HG02981 (cell line): ENCODE measurements at regions not wholly inside any gene's neighbourhood (a gene's known extent, or its start where the extent isn't known, plus 50 kb on each side); places are given as distances from the start of the nearest gene placed in this dataset.

ENCODE experiments used
- ATAC-seq: cut with Tn5 transposase; IDR thresholded peaks from one replicate; pipeline ENCODE4 v1.9.1; 2021; ENCODE audit warnings: mild to moderate bottlenecking, moderate library complexity; ENCODE audit not compliant: unreplicated experiment

DNA sequence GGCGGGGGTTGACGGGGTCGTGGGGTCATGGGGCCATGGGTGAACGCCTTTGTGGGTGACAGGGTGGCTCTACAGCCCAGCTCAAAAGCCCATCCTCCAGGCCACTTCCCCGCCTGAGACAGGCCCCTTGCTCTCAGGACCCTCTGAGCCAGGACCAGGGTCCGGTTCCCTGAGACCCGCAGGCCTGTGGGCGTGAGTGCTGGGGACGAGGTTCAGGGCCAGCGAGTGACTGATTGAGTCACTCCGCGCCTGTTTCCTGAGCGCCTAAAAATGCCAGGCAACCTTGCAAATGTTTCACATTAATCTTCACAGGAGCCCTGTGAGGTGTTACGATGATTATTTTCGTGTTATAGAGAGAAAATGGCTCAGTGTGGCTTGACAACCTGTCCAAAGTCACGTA is 97.8 kb downstream of the ZNF674 start:
- peak; percentile 34 for ATAC-seq

DNA sequence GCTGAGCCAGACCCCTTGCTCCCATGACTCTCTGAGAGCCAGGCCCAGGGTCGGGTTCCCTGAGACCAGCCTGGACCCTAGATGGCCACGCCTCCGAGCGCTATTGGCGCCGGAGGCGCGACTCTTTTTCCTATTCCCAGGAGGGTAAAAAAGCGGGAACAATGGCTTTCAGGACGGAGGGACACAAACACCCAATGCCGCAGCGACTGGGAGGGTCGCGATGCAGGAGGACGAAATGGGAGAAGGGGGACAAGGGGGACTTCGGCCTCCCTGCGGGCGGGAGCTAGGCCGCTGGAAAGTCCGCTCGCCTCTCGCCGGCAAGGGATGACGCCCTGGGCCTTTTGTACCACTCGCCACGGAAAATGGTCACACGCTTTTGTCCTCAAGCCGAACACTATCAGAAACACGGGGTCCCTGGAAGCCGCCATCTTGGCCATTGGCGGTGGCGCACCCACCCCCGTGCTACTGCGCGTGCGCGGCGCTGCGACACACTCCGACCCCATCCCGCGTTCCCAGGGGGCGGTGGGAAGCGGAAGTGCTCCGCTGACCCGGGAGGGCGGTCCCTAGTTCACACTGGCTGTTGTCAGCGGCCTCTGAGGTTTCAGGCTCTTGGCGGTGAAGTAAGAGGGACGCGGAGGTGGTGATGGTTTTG is 98.4 kb downstream of the ZNF674 start:
- ATAC-seq = peak; percentile 97

DNA sequence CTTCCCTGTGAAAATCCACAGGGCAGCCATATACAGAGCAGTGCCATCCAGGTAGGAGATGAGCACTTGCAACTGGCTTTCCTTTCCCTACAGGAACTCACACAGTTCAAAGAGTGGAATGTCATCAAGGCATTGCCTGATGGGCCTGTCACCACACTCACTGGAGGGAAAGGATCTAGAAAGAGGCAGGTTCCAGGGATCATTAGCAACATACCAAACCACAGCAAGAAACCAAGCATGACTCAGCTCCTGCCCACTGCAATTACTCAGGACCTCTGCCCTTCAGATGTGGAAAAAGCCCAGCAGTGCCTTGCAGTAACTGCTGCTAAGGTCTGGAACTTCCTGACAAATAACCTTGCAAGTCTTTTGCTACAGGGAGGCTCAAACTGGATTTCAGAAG is 101.2 kb downstream of the ZNF674 start:
- no peak for ATAC-seq

DNA sequence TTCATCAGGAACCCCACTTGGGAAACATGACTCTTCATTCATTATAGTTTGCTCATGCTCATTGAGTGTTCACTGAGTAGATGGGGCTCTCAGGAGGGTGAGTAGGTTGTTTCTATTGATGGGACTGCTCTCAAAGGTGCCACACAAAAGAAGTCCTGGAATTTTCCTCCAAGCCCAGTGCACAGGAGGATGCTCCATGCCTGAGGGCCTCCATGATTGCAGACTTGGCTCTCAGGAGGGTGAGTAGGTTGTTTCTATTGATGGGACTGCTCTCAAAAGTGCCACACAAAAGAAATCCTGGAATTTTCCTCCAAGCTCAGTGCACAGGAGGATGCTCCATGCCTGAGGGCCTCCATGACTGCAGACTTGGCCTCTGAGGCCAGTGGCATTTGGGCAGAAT is 108.5 kb downstream of the ZNF674 start:
- no peak for ATAC-seq

DNA sequence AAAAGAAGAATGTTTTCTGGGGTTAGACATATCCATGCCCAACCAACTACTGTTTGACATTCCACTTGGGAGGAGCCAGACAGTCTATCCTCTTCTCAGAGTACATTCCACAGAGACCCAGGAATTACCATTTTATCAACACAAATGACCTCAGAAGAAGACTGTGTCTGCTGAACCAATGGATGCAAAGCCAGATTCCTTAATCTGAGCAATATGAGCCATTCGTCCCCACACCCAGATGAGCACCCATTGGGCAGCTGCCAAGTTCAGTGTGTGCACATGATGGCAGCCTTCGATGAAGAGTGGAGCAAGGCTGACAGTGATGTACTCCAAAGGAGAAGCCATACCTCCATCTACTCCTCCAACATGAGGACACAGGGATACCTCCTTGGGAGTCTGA is 111.3 kb downstream of the ZNF674 start:
- ATAC-seq = no peak

DNA sequence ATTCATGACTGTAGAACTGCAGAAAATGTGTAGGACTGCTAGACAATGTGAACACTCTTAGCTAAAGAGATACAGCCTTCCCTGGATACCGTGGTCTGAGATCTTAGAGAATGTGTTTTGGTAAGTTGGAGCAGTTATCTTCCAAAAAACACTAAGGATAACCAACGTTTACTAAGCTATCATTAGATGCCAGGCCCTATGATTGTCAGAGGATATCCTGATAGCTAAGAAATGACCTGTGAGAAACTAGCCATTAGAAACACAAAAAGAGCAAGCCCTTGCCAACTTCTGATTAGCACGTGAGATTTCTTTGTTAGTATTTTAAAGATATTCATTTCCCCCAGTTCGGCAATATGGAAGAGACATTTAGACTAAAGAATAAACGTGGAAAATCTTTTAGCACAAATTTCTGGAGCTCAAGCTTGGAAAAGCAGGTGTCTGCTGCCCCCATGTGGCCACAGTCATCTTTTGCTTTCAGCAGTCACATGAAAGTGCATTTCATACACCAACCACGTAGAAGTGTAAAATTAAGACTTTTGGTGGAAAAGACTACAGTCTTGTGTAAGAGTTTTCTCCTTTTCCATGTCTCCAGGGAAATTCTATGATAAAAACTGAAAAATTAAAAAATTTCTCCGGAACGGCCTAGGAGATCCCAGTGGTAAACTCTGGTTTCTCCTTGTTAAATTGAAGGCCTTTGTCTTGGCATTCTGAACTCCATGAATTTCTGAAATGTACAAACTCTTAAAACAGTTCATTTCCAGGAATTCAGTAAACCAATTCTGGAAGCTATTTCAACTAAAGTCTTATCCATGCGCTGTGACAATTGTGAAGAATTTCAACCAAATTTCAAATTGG is 136.4 kb downstream of the ZNF674 start:
- no peak for ATAC-seq

DNA sequence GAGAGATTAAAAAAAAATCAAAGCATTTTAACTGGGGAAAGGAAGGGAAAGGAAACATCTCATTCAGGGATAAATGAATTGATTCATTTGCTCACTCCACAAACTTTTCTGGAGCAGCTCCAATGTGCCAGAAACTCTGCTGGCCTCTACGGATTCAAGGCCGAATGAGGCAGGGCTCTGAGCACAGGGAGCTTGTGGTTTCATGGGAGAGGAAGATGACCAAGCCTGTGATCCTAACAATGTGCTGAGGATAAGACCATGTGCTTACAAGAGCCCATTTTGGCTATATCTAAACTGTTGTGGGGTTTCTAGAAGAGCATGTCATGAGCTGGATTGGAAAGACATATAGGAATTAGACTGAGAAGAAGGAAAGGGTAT is 137.5 kb downstream of the ZNF674 start:
- no peak for ATAC-seq

DNA sequence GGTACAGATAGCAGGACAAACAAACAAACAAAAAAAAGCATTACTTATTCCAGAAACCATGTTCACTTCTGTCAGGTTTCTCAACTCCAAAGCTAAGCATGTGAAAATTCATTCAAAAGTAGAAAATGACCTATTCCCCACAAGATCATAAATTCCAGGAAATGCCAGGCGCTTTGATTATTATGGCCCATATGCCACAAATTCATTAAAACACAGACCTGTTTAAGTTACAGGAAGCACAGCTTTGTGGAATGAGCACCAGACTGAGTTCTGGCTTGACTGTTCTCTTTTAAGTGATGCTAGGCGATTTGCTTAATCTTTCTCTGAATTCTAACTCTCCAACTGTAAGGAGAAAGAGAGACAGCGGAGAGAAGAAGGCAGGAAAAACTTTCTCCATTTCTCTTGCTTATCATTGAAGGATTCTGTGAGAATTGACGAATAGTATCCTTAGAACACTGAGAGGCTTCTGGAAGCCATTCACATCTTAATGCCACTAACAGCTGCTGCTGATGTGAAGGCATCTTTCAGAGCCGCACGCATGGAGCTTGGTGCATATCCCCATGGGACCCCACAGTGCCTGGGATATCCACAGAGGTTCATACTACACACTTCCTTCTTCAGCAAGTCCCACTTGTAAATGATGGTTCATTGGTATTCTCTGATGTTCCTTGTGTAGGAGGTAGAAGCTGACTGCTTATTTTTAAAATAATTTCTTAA is 138.0 kb downstream of the ZNF674 start:
- ATAC-seq = no peak

DNA sequence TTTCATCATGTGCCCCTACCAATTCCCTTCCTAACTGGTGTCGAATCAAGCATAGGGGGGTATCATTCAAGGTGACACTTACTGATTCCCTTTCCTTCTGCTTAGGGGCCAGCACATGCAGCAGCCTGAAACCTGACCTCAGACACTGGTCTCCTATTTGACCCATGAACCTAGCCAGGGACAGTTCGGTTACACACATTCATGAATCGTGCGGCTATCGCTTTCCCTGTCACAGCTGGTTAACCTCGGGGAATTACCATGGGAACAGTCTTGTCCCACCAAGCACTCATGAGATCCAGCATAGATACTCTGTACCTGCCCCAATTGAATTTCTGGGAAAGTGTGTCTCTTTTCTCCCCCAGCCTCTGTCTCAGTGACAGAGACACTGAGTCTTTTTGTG is 140.4 kb downstream of the ZNF674 start:
- no peak for ATAC-seq

DNA sequence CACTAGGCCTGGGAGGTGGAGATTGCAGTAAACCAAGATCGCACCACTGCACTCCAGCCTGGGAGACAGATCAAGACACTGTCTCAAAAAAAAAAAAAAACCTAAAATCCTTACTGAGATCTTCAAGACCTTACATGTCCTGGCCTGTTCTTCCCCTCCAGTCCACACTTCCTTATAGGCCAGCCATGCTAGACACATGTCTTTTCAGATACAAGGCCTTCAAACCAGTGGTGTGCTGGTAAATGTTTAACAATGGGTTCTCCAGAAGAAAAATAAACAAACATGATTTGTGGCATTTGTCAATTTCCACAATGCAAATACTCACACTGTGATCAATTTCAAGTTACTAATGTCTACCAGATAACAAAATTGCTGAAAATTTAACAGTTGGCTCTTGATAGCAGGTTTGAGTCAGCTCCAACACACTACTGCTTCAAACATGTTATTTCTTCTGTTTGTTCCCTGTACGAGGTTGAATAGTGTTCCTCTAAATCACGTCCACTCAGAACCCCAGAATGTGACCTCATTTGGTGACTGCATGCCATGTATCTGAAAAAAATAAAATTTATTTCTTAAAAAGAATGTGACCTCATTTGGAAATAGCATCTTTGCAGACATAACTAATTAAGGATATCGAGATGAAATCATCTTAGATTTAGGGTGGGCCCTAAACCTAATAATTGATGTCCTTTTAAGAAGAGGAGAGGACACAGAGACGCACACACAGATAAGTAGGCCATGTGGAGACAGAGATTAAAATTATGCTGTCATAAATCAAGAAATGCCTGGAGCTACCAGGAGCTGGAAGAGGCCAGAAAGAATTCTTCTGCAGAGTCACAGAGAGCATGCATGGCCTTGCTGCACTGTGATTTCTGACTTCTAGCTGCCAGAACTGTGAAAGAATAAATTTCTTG is 144.4 kb downstream of the ZNF674 start:
- ATAC-seq = no peak

DNA sequence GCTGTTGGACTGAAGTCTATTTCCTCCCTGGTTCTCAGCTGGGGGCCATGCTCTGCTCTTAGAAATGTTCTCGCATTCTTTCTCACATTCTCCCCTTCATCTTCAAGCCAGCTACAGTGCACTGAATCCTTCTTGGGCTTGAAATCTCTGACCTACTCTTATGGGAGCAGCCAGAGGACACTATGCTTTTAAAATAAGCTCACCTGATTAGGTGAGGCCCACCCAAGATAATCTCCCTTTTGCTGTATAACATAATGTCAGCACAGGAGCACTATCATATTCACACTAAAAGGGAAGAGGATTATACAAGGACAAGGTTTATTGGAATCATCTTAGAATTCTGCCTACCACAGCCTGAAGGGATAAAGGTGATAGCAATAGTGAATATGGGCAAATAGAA is 146.3 kb downstream of the ZNF674 start:
- ATAC-seq = no peak

DNA sequence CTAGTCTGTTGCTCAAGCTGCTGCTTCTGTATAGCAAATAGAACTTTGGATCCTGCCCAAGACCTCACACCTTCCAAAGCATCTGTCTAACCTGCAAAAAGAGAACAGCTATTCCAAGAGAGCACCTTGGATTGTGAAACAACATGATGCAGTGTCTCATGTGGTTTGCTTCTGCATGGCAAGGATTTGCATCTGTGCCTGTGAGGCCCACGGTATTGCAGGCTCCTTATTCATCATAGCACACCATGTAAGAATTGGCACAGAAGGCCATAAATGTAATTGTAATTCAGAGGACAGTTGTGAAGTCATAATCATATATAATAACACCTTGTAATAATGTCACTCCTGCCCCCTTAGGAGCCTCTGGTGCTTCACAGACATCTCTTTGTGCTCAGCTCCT is 147.1 kb downstream of the ZNF674 start:
- no peak for ATAC-seq

DNA sequence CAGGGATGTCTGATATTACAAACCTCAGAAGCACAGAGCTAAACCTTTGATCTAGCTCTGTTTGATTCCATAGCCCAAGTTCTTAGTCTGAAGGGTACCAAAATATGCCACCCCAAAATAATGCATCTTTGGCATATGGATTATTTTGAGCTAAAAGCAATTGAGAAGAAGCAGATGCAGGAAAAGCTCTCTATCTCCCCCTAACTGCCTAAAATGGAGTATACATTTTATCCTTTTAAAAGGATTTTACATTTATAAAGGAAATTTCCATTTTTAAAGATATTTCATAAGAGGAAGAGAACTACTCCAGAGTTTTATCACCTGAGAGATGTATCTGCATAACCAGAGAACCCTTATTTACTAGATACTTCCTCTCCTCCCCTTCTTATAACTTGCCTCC is 158.7 kb downstream of the ZNF674 start:
- no peak for ATAC-seq

DNA sequence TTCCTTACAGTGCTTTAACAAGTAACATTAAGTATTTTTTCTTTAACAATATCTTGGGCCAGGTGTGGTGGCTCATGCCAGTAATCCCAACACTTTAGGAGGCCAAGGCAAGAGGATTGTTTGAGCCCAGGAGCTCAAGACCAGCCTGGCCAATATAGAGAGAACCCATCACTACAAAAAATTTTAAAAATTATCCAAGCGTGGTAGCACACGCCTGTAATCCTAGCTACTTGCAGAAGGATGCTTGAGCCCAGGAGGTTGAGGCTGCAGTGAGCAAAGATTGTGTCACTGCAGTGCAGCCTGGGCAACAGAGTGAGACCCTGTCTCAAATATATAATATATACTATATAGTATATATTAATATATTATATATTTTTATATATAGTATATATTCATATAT is 162.2 kb downstream of the ZNF674 start:
- no peak for ATAC-seq

DNA sequence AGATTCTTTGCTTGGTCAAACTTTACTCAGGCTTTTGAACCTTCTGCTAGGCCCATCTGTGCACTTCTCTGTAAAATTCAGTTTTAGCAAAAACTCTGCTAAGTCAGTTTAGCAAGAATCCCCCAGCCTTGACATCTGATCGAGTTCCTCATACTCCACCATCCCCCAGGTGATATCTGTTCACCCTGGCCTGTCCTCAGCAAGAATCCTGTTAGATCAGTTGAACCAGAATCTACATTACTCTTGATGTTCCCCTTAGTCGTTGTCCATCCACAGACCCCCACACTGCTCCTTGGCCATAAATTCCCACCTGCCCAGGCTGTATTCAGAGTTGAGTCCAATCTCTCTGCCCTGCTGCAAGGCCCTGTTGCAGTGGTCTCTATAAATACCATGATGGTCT is 162.6 kb downstream of the ZNF674 start:
- ATAC-seq = no peak

DNA sequence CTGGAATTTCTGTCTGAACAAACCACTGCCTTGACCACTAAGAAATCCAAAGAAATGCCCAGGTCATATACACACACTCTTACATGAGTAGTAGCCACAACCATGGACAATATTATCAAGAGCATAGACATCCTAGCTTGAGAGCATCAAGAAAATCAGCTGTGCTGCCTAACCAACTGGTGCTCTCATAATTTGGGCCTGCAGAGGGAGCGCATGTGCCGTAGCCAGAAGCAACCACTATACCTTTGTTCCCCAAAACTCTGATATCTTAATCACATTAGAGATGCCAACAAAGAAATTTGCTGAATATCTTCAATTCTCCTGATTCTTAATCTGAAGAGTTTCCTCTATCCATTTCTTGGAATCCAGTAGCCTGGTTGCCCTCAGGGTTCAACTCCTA is 163.6 kb downstream of the ZNF674 start:
- no peak for ATAC-seq

DNA sequence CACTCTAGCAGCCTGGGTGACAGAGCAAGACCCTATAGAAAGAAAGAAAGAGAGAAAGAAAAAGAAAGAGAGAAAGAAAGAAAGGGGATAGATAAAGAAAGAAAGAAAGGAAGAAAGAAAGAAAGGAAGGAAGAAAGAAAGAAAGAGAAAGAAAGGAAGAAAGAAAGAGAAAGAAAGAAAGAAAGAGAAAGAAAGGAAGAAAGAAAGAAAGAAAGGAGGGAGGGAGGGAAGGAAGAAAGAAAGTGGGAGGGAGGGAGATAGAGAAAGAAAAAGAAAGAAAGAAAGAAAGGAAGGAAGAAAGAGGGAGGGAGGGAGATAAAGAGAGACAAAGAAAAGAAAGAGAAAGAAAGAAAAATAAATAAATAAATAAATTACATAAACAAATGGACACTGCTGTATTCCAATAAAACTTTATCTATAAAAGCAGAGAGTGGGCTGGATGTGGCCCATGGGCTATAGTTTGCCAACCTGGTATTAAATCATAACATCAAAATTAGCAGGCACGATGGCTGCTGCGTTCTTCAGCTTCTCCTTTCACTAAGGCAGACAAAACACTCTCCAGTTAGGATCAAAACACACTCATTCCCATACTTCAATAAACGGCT is 165.0 kb downstream of the ZNF674 start:
- no peak for ATAC-seq

DNA sequence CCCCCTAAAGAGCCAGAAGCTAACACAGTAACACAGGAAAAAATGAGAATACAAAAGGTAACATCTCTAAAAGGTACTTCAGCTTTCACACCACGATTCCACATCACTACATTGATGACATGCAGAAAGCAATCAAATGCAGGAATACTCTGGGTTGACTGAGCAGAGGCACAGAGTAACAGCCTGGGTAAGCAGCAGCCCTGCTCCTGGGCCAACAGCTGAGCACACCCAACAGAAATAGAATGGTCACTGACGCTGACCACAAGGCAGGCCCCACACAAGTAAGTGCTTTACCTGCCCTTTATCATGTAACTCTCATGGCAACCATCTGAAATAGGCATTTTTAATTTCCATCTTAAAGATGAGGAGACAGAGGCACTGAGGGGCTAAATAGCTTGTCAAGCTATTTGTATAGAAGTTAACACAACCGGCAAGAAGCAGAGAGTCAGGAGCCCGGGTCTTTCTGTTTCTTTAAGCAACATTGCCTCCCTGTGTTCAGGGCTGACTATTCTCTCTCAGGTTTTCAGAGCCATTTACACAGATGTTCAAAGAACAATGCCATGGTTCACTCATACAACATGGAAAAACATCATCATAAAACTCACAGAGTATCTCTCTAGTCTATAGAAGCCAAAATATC is 168.9 kb downstream of the ZNF674 start:
- no peak for ATAC-seq

DNA sequence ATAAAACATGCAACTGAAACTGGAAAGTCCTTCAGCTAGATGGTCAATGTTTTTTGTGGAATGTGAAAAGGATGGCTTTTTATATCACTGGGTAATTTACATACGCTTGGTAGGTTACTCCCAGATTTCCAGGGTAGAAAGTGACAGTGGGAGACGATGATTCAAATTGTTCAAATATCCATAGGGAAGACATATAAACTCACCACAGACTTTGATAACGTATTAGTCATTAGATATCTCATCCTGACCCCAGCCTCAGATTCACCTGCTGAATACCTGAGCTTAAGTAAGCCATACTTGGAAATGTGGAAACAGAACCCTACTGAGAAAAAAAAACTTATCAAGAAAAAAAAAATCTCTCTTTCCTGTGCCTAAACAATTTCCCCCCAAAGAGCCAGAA is 169.4 kb downstream of the ZNF674 start:
- no peak for ATAC-seq

DNA sequence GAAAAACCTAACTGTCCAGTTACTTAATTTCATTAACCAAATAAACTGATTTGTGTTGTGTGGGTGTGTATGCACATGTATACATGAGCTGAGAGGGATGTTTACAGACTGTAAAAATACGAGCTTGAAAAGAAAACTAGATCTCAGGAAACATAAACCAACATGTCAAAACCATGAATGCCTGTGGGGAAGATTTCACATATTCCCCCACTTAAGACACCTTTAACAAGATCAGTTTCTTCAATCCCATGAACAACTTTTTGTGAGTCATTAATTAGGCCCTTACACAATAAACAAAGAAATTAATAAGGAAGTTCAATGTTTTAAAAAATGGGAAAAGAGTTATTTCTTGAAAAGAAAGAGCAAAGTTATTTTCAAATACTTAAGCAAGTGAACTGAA is 170.8 kb downstream of the ZNF674 start:
- ATAC-seq = no peak
